GM19468 (cell line): ENCODE measurements at regions not wholly inside any gene's neighbourhood (a gene's known extent, or its start where the extent isn't known, plus 50 kb on each side); places are given as distances from the start of the nearest gene placed in this dataset.

Source experiments
- ATAC-seq: cut with Tn5 transposase; IDR thresholded peaks from one replicate; pipeline ENCODE4 v1.9.1; 2021; ENCODE audit warnings: mild to moderate bottlenecking, moderate library complexity, moderate number of reproducible peaks; ENCODE audit not compliant: unreplicated experiment; ENCODE audit errors: extremely low read depth

- ATAC-seq: no peak
Observed at GRCh38 chr4:137649711-137650450, 117.6 kb upstream of the PCDH18 start.

GRCh38 chr4:137648531-137648930 is 116.2 kb upstream of the PCDH18 start:
- ATAC-seq: no peak

- peak; percentile 86 for ATAC-seq
Observed at GRCh38 chr4:137647375-137647774, 115.1 kb upstream of the PCDH18 start.

- ATAC-seq: no peak
Observed at GRCh38 chr4:137644201-137644600, 111.9 kb upstream of the PCDH18 start.

- no peak for ATAC-seq
Observed at GRCh38 chr4:137641544-137641943, 109.2 kb upstream of the PCDH18 start.

- no peak for ATAC-seq
Observed at GRCh38 chr4:137640838-137641158, 108.5 kb upstream of the PCDH18 start.

- peak; percentile 57 for ATAC-seq
Observed at GRCh38 chr4:137640156-137640837, 108.0 kb upstream of the PCDH18 start.

- no peak for ATAC-seq
Observed at GRCh38 chr4:137638934-137639333, 106.6 kb upstream of the PCDH18 start.

- ATAC-seq: no peak
Observed at GRCh38 chr4:137635601-137636000, 103.3 kb upstream of the PCDH18 start.

- no peak for ATAC-seq
Observed at GRCh38 chr4:137635108-137635507, 102.8 kb upstream of the PCDH18 start.

- ATAC-seq: no peak
Observed at GRCh38 chr4:137632842-137633241, 100.5 kb upstream of the PCDH18 start.

GRCh38 chr4:137631605-137632004 is 99.3 kb upstream of the PCDH18 start:
- no peak for ATAC-seq

GRCh38 chr4:137630252-137630651 is 98.0 kb upstream of the PCDH18 start:
- no peak for ATAC-seq

GRCh38 chr4:137627739-137628460 is 95.6 kb upstream of the PCDH18 start:
- no peak for ATAC-seq

GRCh38 chr4:137626942-137627738 is 94.8 kb upstream of the PCDH18 start:
- ATAC-seq: no peak

- no peak for ATAC-seq
Observed at GRCh38 chr4:137623013-137623412, 90.7 kb upstream of the PCDH18 start.

GRCh38 chr4:137621056-137621455 is 88.8 kb upstream of the PCDH18 start:
- ATAC-seq: no peak

GRCh38 chr4:137614491-137614890 is 82.2 kb upstream of the PCDH18 start:
- no peak for ATAC-seq

GRCh38 chr4:137611998-137612700 is 79.9 kb upstream of the PCDH18 start:
- ATAC-seq: no peak

GRCh38 chr4:137610960-137611359 is 78.7 kb upstream of the PCDH18 start:
- ATAC-seq: no peak
